ENCODE measurements at regions not wholly inside any gene's neighbourhood (a gene's known extent, or its start where the extent isn't known, plus 50 kb on each side); places are given as distances from the start of the nearest gene placed in this dataset.
"Not testable (repeated sequence)": the region's sequence is repeated elsewhere in the genome, so short reads cannot be mapped to it uniquely, and the experiment has no call there.

GRCh38 chr16:88140195-88140594, 189.0 kb downstream of the BANP start:
- TF ChIP-seq CTCF, POLR2A, EP300 (IDR thresholded peaks at IDR 0.05): not testable (repeated sequence)
